Neural cell (in vitro differentiated cells): ENCODE measurements at regions not wholly inside any gene's neighbourhood (a gene's known extent, or its start where the extent isn't known, plus 50 kb on each side); places are given as distances from the start of the nearest gene placed in this dataset.

Experiments
- EP300 ChIP-seq: fragments of 450-650 bp; conservative IDR thresholded peaks from 2 replicates; pipeline ENCODE4 v1.6.1; 2014; ENCODE audit warnings: antibody characterized with exemption, mild to moderate bottlenecking, moderate library complexity; ENCODE audit not compliant: poor library complexity, severe bottlenecking
- EZH2 ChIP-seq: fragments of 200-600, 300-800 bp; shearing (Covaris generic), sonication (generic); IDR thresholded peaks from 2 replicates; pipeline ENCODE4 v1.6.1; 2014; ENCODE audit warnings: antibody characterized with exemption, low read length, borderline replicate concordance, mild to moderate bottlenecking; ENCODE audit not compliant: insufficient read depth, poor library complexity, severe bottlenecking
- MXI1 ChIP-seq: fragments of 450-650 bp; conservative IDR thresholded peaks from 2 replicates; pipeline ENCODE4 v1.6.1; 2014; ENCODE audit warnings: antibody characterized with exemption, mild to moderate bottlenecking; ENCODE audit not compliant: poor library complexity, severe bottlenecking
- RAD21 ChIP-seq: fragments of 450-650 bp; conservative IDR thresholded peaks from 2 replicates; pipeline ENCODE4 v1.6.1; 2014; ENCODE audit warnings: antibody characterized with exemption, mild to moderate bottlenecking, moderate library complexity
- TAF1 ChIP-seq: IDR thresholded peaks from 2 replicates; pipeline ENCODE4 v1.6.1; 2012; ENCODE audit warnings: low read depth
- TF ChIP-seq, protein P1 (sequence below): fragments of 450-650 bp; IDR thresholded peaks from 2 replicates; pipeline ENCODE4 v1.5.1; 2014; ENCODE audit warnings: antibody characterized with exemption, mild to moderate bottlenecking, moderate library complexity; ENCODE audit not compliant: poor library complexity, severe bottlenecking

- no peak for TF ChIP-seq RAD21
- TF ChIP-seq, protein P1, sequence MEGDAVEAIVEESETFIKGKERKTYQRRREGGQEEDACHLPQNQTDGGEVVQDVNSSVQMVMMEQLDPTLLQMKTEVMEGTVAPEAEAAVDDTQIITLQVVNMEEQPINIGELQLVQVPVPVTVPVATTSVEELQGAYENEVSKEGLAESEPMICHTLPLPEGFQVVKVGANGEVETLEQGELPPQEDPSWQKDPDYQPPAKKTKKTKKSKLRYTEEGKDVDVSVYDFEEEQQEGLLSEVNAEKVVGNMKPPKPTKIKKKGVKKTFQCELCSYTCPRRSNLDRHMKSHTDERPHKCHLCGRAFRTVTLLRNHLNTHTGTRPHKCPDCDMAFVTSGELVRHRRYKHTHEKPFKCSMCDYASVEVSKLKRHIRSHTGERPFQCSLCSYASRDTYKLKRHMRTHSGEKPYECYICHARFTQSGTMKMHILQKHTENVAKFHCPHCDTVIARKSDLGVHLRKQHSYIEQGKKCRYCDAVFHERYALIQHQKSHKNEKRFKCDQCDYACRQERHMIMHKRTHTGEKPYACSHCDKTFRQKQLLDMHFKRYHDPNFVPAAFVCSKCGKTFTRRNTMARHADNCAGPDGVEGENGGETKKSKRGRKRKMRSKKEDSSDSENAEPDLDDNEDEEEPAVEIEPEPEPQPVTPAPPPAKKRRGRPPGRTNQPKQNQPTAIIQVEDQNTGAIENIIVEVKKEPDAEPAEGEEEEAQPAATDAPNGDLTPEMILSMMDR = no peak
- no peak for TF ChIP-seq EP300
- TF ChIP-seq TAF1 = no peak
- no peak for TF ChIP-seq MXI1
- TF ChIP-seq EZH2 = no peak
Observed at GRCh38 chr4:166628454-166628853, 605.8 kb downstream of the SPOCK3 start.
